GM12873 (cell line): ENCODE measurements at regions not wholly inside any gene's neighbourhood (a gene's known extent, or its start where the extent isn't known, plus 50 kb on each side); places are given as distances from the start of the nearest gene placed in this dataset.

Source experiments
- TF ChIP-seq, protein P1 (sequence below): IDR thresholded peaks from 2 replicates; pipeline ENCODE4 v1.5.1; 2012; ENCODE audit warnings: low read depth, mild to moderate bottlenecking, moderate library complexity, low read length, control low read depth; ENCODE audit not compliant: insufficient read depth; ENCODE audit errors: missing control alignments

DNA sequence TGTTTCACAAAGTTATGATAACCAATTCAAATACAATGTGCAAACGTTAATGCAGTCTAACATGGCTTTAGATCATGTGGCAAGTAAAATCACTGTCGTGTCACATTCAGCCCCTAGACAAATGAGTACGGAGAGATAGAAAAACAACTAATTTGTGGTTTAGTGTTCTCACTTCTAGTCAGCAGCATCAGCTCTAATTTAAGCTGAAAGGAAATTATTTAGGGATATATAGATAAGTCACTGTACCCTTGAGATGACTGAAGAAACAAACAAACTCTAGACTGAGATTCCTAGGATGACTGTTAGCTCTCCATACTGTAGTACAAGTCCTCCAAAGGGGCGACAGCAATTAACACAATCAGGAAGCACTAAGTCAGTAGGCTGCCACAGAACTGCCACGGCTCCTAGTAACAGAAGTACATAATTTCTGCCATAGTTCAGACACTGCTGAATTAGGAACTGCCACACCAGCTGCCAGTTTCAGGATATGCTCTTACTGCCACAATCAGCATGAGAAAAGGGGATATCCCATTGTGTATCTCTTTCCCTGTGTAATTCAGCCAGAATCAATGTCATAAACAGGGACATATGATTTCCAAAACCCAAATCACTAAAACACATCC is 150.4 kb upstream of the NEGR1 start:
- TF ChIP-seq, protein P1, sequence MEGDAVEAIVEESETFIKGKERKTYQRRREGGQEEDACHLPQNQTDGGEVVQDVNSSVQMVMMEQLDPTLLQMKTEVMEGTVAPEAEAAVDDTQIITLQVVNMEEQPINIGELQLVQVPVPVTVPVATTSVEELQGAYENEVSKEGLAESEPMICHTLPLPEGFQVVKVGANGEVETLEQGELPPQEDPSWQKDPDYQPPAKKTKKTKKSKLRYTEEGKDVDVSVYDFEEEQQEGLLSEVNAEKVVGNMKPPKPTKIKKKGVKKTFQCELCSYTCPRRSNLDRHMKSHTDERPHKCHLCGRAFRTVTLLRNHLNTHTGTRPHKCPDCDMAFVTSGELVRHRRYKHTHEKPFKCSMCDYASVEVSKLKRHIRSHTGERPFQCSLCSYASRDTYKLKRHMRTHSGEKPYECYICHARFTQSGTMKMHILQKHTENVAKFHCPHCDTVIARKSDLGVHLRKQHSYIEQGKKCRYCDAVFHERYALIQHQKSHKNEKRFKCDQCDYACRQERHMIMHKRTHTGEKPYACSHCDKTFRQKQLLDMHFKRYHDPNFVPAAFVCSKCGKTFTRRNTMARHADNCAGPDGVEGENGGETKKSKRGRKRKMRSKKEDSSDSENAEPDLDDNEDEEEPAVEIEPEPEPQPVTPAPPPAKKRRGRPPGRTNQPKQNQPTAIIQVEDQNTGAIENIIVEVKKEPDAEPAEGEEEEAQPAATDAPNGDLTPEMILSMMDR = no peak

DNA sequence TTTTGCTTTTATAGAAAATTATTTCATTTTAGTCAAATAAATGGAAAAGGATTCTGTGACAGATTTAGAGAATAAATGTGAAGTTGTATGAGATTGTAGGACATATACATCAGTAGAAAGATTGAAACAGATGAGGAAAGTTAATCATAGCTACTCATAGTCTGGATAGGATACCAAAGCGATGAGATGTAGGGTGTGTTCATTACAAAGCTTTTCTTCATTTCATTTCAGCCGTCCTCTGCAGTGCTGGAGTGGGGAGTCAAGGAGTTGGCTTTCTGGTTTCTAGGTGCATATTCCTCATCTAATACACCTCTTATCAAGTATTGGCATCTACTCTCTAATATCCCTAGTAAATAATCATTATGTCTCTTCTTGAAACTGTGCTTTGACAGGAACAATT is 149.5 kb upstream of the NEGR1 start:
- TF ChIP-seq, protein P1 = no peak

DNA sequence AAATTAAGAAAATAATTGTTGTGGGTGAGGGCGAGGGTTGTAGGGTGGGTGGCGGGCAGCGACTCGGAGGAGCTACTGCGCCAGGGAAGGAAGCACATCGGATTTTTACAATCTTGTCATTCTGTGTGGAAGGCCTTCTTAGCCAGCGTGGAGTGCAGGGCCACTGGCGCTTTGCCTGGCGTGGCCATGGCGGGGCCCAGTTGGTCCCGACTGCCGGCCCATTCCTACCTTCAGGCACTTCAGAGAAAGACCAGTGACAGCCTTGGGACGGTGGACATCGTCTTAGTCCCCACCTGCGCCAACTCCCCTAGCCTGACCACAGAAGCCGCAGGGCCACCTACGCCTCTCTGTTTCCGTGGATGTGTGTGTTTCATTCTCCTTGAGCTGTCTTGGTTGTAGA is 136.9 kb upstream of the NEGR1 start:
- TF ChIP-seq, protein P1 = no peak

GRCh38 chr1:72412286-72412685 is 129.9 kb upstream of the NEGR1 start:
- TF ChIP-seq, protein P1 = no peak

GRCh38 chr1:72399807-72400206 is 117.5 kb upstream of the NEGR1 start:
- TF ChIP-seq, protein P1 = no peak

DNA sequence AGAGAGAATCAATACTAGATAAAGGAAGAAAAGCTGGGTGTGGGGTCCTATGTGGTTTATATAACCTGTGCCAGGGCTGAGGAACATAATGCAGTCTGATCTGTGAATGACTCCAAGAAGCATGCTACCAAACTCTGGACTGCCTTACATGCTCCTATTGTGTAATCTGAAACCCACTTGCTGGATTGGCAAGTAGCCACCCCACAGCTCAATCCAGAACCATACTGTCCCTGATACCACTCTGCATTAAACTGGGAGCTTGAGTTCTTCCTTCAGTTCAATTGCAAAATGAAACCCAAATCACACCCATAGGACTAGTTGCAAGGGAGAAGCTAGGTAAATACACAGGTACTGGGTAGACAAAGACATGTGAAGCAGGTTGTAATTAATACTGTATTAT is 115.4 kb upstream of the NEGR1 start:
- TF ChIP-seq, protein P1 = no peak

GRCh38 chr1:72394457-72394856 is 112.1 kb upstream of the NEGR1 start:
- TF ChIP-seq, protein P1 = no peak
